GM03348 (cell line): ENCODE measurements at regions not wholly inside any gene's neighbourhood (a gene's known extent, or its start where the extent isn't known, plus 50 kb on each side); places are given as distances from the start of the nearest gene placed in this dataset.
"Not testable (repeated sequence)": the region's sequence is repeated elsewhere in the genome, so short reads cannot be mapped to it uniquely, and the experiment has no call there.

Experiments
- DNase-seq: peaks from one replicate; pipeline ENCODE4 v3.0.0; 2012; ENCODE audit warnings: low spot score

- DNase-seq, result peak; percentile 87
Measured at GRCh38 chr2:204145263-204145751, 208.7 kb downstream of the ICOS start.

- DNase-seq, result peak; percentile 8
Measured at GRCh38 chr2:204145791-204146190, 209.2 kb downstream of the ICOS start.

- not testable (repeated sequence) for DNase-seq
Measured at GRCh38 chr2:204147040-204147439, 210.5 kb downstream of the ICOS start.

DNA sequence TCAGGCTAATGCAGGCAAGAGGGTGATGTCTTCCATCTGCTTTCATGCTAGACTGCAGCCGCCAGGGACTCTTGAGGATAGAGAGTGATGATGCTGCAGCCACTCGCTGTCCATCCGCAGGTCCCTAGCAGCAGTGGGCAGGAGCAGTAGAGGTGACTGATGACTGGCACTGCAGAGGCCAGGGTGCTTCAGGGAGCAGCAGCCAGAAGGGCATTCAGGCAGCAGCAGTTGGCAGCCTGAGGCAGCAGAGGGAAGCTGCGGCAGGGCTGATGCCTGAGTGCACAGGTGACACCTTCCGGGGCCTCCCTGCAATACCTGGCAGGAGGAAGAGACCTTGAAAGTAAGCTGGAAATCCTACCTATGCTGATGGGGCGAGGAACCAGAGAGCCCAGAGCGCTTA is 214.2 kb downstream of the ICOS start:
- no peak for DNase-seq

DNA sequence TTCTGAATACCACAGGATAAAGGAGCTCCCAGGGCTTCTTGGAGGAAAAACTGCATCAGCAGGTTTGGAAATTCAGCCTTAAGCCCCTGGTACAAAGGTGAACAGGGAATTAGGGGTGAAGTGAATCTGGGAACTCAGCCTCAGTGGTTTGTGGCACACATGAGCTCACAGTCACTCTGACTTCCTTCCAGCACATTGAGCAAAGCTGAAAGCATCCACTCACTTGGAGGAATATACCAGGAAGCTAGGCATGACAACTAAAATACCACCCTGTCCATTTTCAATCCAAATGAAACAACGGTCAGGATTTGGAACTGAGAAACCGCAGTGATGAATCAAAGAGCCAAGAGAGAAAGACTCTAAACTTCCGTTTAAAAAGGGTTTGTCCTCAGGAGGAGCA is 216.1 kb downstream of the ICOS start:
- peak; percentile 8 for DNase-seq

DNA sequence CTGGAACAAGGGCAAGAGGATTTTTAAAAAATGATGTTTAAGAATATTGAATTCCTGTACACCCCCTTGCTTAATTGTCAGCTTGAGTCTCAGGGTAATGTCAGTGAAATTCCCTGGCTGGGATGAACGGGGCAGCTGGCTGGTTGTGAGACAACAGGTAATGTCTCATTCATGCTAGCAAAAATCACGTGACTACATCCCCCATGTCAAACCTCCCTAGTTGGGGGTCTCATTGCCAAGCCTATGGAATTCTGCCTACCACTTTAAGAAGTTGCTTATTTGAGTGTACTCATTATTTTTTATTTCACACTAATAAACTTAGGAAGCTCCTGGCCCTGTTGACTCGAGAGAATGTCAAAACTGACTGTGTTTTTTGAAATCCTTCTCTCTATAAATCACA is 218.3 kb downstream of the ICOS start:
- no peak for DNase-seq

DNA sequence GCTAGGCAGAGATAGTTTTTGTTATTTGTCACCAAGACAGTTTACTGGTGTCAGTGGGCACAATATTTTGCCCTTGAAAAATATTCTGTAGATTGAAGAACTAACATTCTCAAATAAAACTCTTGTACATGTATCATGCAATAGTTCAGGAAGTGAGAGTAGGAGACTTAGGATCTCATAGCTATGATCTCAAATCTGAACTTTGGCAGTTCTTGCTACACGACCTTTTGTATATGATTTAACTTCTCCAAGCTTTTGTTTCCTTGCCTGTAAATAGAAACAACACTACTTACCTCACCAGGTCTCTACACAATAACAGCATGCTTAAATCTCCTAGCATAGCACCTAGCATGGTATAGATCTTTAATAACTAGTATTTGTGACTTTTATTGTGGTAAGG is 219.9 kb downstream of the ICOS start:
- DNase-seq, result no peak

DNA sequence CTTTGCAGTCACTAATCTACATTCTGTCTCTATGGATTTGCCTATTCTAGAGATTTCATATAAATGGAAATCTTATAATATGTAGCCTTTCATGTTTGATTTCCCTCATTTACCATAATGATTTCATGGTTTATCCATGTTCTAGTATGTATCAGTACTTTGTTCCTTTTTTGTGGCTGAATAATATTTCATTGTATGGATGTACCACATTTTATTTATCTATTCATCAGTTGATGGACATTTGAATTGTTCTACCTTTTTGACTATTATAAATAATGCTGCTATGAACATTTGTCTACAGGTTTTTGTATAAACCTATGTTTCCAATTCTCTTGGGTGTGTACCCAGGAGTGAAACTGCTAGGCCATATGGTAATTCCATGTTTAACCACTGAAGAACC is 221.1 kb downstream of the ICOS start:
- DNase-seq, result no peak

- no peak for DNase-seq
Measured at GRCh38 chr2:204159526-204159925, 223.0 kb downstream of the ICOS start.

DNA sequence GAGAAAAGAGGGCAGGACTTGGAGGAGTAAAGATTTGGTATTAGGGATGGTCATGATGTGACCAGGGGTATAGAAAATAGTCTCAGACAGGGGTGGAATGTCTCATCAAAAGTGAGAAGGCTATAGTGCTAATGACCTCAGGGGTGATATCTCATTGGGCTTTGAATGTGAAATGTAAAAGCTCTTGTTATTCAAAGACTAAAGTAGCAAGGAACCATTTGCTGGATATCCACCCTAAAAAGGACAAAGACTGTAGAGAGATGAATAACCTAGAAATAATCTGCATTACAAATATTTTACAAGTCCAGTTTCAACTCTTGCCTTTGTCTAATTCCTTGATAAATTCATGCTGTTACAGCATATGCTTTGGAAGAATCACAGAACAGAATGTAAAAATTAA is 224.4 kb downstream of the ICOS start:
- no peak for DNase-seq

DNA sequence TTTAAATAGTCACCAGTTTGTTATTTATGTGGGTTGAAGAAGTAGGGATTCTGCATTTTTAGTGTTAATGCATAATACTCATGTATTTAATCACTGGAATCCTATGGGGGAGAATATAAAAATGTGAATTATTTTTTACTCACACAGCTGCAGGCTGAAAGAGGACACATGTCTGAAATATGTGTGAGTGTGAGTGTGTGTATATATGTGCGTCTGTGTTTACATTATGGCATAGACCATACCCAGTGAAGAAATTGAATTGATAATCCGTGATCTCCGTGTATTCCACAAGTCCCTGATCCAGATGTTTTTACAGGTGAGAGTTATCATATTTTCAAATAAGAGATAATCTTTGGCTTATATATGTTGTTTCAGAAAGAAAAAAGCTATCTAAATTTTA is 225.3 kb downstream of the ICOS start:
- no peak for DNase-seq

GRCh38 chr2:204166961-204167360 is 230.4 kb downstream of the ICOS start:
- DNase-seq, result no peak

- DNase-seq, result not testable (repeated sequence)
Measured at GRCh38 chr2:204167670-204168069, 231.1 kb downstream of the ICOS start.

GRCh38 chr2:204170411-204170810 is 233.8 kb downstream of the ICOS start:
- DNase-seq, result no peak

DNA sequence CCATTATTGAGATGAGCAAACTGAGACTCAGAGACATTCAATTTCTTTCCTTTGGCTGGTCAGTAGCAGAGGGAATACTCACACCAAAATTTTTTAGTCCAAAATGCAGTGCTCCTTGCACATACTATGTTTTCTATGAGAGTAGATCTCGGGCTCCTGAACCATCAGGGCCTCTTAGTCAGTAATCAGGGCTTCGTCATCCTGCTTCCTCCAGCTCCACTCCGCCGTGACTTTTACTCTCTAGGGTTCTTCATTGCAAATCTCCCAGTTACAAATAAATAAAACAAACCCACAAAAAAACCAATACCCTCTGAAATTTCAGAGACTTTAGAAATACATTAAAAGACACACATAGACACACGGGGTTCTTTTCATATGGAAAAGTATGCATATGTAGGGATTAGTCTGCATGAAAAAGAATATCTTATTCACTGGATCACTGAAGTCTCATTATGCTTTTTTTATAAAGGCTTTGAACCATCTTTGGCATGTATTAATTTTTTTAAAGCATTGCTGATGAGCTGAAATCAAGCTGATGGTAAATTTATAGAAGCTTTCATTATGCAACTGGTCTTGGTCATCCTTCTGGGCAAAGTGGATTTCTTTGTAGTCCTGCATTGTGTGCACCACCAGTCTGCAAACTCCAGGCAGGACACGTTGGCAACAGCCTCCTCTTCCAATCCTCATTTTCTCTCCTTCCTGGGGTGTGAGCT is 235.0 kb downstream of the ICOS start:
- no peak for DNase-seq

- DNase-seq, result no peak
Measured at GRCh38 chr2:204172145-204172600, 235.6 kb downstream of the ICOS start.

- no peak for DNase-seq
Measured at GRCh38 chr2:204174034-204174433, 237.5 kb downstream of the ICOS start.

- DNase-seq, result no peak
Measured at GRCh38 chr2:204175552-204176271, 239.1 kb downstream of the ICOS start.

GRCh38 chr2:204176306-204176705 is 239.7 kb downstream of the ICOS start:
- DNase-seq, result no peak

GRCh38 chr2:204177251-204177976 is 240.9 kb downstream of the ICOS start:
- DNase-seq, result no peak

DNA sequence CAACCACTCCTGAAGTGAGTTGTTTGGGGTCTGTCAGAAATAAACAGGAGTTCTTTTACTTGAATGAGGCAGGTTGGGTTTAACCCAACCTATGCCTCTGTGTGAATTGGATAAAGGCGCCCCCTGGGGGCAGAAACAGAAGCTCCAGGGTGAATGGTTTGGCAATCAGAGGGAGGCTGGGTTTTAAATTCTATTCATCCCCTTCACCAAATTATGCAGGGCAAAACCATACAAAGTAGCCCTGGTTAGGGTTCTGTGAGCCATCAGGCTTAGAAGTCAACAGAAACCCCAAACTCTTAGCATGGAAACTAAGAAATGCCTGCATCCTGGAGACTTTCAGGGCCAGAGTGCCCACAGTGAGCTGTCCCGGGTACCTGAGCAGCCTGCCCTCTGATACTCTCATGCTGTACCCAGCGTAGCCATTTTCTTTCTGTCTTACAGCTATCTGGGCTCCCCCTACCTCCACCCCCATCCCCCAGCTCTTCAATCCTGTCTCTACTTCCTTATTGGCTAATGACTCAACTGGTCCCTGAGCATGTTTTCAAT is 241.5 kb downstream of the ICOS start:
- DNase-seq, result peak; percentile 14

- DNase-seq, result no peak
Measured at GRCh38 chr2:204180649-204181048, 244.1 kb downstream of the ICOS start.

DNA sequence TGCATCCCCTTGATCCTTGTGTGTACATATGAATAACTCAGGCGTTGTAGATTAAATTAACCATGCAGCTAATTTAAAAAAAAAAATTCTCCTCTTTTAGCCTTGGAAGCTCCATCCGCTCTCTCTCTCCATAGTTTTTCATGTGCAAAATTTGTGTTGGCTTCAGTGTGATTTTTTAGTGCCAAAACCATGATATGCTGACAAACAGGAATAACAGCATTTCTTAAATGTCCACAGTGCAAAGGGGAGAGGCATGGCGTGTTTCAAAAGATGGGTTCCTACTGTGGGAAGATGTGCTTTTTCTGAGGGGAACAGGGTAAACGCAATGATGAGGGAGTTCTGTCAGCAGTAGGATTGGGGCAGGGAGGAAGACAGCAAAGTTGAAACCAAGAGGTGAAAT is 247.0 kb downstream of the ICOS start:
- DNase-seq, result no peak
